ENCODE measurements at regions not wholly inside any gene's neighbourhood (a gene's known extent, or its start where the extent isn't known, plus 50 kb on each side); places are given as distances from the start of the nearest gene placed in this dataset.

GRCh38 chr5:5637173-5637572 is 214.7 kb downstream of the ICE1 start:
- DNase-seq (ENCODE audit: low read depth in 2 of 2) = no peak

- DNase-seq (ENCODE audit: low read depth in 2 of 2) = no peak
Measured at GRCh38 chr5:5634817-5635216, 212.3 kb downstream of the ICE1 start.

GRCh38 chr5:5633579-5633978 is 211.1 kb downstream of the ICE1 start:
- DNase-seq (ENCODE audit: low read depth in 2 of 2) = no peak

DNA sequence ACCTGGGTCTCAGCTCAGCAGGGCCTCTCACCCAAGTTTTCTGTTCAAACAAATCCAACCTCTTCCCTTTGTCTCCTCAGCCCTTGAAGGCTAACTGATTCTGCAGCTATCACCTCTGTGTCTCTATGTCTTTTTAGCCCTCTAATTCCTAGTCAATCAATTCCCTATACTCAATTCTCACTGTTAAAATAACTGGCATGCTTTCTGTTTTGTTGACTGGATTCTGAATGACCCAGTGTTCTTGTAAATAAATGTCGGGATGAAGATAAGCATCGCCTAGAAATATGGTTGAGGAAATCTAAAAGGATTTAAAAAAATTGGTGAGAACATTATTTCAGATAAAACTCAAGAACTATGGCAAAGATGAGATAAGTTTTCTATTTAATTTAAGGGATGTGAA is 210.2 kb downstream of the ICE1 start:
- DNase-seq (ENCODE audit: low read depth in 2 of 2) = no peak

- no peak for DNase-seq (ENCODE audit: low read depth in 2 of 2)
Measured at GRCh38 chr5:5629607-5629978, 207.1 kb downstream of the ICE1 start.

- DNase-seq (ENCODE audit: low read depth in 2 of 2) = no peak
Measured at GRCh38 chr5:5628866-5629606, 206.6 kb downstream of the ICE1 start.

DNA sequence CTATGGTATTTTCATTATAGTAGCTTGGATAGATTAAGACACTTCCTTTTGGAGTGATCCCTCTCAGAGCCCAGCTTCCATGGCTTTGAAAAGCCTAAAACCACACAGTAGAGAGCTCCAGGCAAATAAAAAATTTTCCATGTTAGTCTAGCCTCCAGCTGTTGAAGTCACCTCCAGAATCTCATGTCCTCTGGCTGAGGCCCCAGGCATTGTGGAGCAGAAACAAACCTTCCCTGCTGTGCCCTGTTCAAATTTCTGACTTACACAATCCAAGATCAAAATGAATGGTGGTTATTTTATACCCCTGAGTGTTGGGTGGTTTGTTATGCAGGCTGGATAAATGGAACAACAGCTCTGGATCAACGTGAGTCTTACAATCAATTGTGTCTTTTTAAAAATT is 203.9 kb downstream of the ICE1 start:
- DNase-seq (ENCODE audit: low read depth in 2 of 2) = no peak

DNA sequence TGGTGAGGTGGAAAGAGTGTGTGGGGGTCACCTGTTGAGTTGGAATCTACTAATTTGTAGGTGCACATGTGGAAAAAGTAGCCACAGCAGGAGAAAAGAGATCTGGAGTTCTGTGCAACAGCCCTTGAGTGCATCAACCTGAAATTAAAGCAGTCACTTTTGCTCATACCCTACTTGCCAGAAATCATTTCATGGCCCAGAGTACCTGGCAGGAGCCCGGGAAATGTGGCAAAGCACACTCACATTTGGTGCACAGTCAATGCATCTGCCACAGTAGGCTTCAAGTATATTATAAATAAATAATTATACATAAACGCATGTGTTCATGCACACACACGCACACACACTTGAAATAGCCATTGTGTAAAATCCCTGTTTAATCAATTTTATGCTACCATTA is 203.0 kb downstream of the ICE1 start:
- DNase-seq (ENCODE audit: low read depth in 2 of 2) = no peak

- no peak for DNase-seq (ENCODE audit: low read depth in 2 of 2)
Measured at GRCh38 chr5:5623397-5623796, 200.9 kb downstream of the ICE1 start.

GRCh38 chr5:5622806-5623205 is 200.3 kb downstream of the ICE1 start:
- DNase-seq (ENCODE audit: low read depth in 2 of 2) = no peak

GRCh38 chr5:5619546-5619945 is 197.1 kb downstream of the ICE1 start:
- DNase-seq (ENCODE audit: low read depth in 2 of 2) = no peak

- no peak for DNase-seq (ENCODE audit: low read depth in 2 of 2)
Measured at GRCh38 chr5:5617024-5617423, 194.5 kb downstream of the ICE1 start.

GRCh38 chr5:5616247-5616895 is 193.9 kb downstream of the ICE1 start:
- DNase-seq (ENCODE audit: low read depth in 2 of 2) = no peak

GRCh38 chr5:5615569-5615968 is 193.1 kb downstream of the ICE1 start:
- no peak for DNase-seq (ENCODE audit: low read depth in 2 of 2)

- no peak for DNase-seq (ENCODE audit: low read depth in 2 of 2)
Measured at GRCh38 chr5:5613261-5613990, 190.9 kb downstream of the ICE1 start.

DNA sequence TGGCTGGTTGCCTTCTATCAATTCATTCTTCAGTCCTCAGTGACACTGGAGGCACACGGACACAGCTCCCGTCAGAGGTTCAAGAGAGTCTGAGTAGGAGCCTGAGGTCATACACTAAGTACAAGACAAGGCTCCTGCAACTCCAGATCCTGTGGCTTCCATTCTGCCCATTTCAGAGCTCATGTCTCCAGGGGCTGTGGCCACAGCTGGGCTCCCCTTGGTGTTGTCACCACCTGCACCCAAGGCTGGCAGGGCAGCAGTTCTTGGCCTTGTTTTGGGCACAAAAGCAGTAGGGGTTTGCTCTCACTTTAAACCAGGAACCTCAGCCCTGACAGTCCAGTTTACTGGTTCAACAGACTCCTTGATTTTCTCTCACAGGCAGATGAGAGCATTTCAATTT is 189.6 kb downstream of the ICE1 start:
- no peak for DNase-seq (ENCODE audit: low read depth in 2 of 2)

DNA sequence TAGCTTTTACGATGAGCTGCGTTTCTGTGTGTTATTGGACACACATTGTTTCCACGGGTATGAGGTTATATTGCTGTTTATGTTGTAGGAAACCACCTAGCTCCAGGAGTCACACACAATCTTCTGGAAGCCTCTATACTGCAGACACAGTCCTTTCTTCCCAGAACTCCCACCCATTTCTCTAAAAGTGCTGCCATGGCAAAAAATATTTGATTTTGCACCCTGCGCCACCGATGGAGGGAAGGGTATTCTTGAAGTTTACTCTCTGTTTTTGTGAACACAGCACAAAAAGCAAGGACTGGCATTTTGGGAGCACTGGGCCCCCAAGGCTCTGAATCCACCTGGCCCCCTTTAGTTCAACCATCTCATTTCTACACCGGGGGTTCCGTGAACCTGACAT is 187.5 kb downstream of the ICE1 start:
- DNase-seq (ENCODE audit: low read depth in 2 of 2) = no peak

- no peak for DNase-seq (ENCODE audit: low read depth in 2 of 2)
Measured at GRCh38 chr5:5605170-5605764, 182.8 kb downstream of the ICE1 start.

DNA sequence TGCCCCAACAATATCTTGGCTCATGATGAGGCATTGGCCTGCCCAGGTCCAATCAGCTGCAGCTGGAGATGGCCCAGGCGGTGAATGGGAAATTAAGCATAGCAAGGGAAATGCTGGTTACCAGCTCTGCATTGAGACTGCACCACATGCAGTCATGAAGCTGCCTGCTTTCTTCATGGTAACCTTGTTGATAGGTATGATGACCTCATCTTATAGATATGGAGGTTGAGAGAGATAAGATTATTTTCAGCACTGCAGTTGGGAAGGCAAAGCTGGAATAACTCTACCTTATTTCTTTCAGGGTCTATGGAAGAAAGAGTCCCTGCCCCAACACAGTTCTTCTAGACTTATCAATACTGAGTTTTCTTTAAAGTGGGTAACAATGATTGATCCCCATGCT is 180.1 kb downstream of the ICE1 start:
- no peak for DNase-seq (ENCODE audit: low read depth in 2 of 2)

- no peak for DNase-seq (ENCODE audit: low read depth in 2 of 2)
Measured at GRCh38 chr5:5598547-5599113, 176.2 kb downstream of the ICE1 start.

DNA sequence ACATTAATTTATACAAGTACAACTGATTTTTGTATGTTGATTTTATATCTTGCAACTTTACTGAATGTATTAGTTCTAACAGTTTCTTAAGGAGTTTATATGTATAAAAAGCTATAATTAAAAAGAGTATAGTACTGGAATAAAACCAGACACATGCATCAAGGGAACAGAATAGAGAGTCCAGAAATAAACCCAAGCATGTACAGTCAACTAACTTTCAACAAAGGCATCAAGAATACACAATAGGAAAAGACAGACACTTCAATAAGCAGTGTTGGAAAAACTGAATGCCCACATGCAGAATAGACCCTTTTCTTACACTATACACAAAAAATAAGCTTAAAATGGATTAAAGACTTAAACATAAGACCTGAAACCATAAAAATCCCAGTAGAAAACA is 170.9 kb downstream of the ICE1 start:
- no peak for DNase-seq (ENCODE audit: low read depth in 2 of 2)

DNA sequence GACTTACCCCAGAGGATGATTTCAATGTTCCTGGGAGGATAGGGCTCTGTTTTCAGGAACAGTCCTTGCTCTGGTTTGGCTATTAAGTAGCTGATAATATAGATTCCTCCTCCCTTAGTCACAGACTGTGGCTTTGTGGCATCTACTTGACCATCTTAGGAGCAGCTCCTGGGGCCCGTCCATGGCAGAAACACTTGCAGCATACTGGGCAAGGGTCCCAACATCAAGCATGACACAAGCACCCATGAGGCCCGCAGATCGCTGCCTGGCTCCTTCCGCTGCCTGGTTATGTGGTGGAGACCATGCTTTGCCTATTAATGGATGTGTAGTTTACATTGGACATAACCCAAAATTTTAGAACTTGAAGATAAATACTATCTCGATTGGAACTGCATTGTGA is 170.1 kb downstream of the ICE1 start:
- no peak for DNase-seq (ENCODE audit: low read depth in 2 of 2)

Measured in stimulated activated CD8-positive, alpha-beta memory T cell treated with anti-CD3 and anti-CD28 coated beads, Interleukin-2, amount 100 ng/mL, for 48 hours (primary cell).